Inflammatory macrophage treated with lipopolysaccharide for 4 hours (primary cell): ENCODE measurements at regions not wholly inside any gene's neighbourhood (a gene's known extent, or its start where the extent isn't known, plus 50 kb on each side); places are given as distances from the start of the nearest gene placed in this dataset.
"Not testable (repeated sequence)": the region's sequence is repeated elsewhere in the genome, so short reads cannot be mapped to it uniquely, and the experiment has no call there.

Source experiments
- DNase-seq: peaks from one replicate; pipeline ENCODE4 v3.0.0-alpha.2; 2020

DNA sequence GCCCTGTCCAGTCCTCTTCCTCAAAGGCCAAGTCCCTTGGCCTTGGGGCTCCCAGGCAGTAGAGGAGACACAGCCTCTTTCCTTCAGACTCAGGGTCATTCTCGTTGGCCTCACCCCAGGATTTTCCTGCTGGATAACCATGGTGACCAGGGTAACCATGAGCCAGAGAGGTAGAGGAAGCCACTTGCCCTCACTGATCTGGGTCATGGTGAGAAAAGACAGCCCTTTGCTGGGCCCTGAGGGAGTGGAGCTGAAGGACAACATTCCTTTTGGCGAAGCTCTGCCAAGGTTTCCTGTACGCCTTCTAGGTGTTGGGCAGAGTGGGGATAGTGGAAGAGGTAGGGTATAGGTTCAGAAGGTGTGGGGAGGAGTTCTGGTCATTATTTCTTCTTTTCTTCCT is 53.1 kb upstream of the WNT4 start:
- no peak for DNase-seq

- DNase-seq: no peak
Observed at GRCh38 chr1:22196641-22197040, 53.7 kb upstream of the WNT4 start.

- no peak for DNase-seq
Observed at GRCh38 chr1:22197644-22198043, 54.7 kb upstream of the WNT4 start.

- no peak for DNase-seq
Observed at GRCh38 chr1:22201023-22201422, 58.1 kb upstream of the WNT4 start.

DNA sequence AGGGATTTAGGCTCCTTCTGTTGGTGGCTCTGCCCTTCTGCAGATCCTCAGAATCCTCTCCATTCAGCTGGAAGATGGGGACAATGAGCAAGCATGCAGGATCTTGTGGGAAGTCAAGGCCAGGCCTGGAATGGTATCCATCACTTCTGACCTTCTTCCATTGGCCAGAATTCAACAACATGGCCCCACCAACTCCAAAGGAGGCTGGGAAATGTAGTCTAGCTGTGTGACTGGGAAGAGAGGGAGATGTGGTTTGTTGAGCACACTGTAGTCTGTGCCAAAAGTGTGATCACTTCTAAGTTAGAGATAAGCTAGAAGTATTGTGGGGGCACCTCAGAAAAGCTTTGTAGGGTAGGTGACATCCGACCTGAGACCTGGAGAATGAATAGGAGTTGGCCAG is 60.4 kb upstream of the WNT4 start:
- no peak for DNase-seq

DNA sequence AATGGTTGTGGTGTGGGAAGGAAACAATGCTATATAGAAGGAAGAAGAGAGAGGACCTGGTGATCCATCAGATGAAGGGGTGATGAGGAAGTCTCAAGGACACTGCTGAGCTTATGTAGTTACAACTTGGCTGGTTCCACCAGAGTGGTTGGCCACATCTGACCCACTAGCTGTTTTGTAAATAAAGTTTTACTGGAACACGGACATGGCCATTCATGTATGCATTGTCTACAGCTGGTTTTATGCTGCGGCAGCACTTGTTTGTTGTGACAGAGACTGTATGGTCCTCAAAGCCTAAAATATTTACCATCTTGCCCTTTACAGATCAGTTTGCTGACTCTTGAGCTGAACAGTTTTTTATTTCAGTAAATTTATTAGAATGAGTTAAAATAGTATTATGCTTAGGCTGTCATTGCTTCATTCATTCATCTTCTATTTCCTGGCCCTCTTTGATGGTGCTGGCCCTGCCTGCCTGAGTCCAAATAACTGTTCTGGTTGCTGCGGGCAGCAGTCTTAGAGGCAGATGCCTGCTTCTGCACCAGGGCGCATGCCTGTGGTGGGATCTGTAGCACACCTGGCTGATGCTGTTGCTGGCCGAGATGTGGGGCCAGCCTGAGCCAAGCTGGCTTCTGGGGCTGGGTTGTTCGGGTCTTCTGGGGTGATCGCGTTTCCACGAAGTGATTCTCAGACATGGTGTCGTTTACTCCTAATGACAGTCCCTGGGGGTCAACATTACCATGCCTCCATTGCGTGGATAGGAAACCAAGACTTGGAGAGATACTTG is 61.4 kb upstream of the WNT4 start:
- DNase-seq: no peak

GRCh38 chr1:22204989-22205913 is 62.4 kb upstream of the WNT4 start:
- no peak for DNase-seq

- no peak for DNase-seq
Observed at GRCh38 chr1:22206551-22207125, 63.7 kb upstream of the WNT4 start.

DNA sequence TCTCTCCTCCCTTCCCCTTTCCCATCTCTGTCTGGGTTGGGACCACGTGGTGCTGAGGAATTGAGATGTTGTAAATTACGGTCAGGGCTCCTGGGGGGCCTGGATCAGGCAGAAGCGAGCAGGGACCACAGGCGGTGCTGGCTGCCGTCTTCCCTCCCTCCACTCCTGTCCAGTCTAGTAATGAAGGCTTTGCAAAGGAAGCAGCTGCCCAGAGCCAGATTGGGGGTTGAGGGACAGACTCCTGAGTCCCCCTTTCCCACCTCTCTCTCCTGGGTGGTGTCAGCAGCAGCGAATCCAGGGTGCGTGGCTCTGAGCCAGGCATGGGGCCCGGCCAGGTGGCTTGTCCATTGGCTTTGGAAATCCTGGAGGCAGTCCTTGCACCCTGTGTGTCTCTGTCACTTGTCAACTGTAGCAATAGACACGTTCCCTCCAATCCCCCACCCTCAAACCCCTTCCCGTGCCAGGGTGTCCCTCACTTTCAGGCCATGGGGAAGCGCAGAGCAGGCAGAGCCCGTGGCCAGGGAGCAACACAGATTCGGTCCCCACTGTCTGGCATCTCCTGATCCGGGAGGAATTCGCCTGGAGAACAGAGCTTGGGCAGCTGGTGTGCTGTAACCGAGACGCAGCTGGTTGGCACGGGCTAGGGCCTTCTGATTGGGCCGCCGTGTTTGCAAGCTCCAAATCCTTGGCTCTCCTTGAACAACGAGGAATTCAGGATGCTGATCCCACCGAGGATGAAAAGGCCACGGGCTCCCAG is 64.8 kb upstream of the WNT4 start:
- DNase-seq: no peak

- DNase-seq: no peak
Observed at GRCh38 chr1:22208268-22208972, 65.5 kb upstream of the WNT4 start.

GRCh38 chr1:22208973-22209378 is 66.1 kb upstream of the WNT4 start:
- DNase-seq: no peak

DNA sequence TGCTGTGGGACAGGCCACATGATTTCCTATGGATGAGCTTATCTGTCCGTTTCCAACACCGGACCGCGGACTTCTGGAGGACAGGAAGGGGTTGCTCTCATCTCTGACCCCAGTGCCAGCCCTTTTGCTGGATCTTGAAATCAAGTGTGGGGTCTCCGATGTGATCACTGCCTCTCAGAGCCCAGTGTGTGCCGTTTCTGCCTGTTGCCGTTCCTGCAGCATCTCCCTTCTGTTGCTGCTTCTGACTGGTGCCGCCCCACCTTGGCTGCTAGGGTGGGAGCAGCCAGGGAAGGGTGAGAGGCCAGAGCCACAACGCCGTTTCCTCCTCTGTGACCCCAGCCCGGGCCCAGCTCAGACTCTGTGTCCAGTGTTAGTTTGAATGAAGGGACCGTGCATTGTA is 67.3 kb upstream of the WNT4 start:
- DNase-seq: no peak

- DNase-seq: no peak
Observed at GRCh38 chr1:22210636-22211035, 67.7 kb upstream of the WNT4 start.

DNA sequence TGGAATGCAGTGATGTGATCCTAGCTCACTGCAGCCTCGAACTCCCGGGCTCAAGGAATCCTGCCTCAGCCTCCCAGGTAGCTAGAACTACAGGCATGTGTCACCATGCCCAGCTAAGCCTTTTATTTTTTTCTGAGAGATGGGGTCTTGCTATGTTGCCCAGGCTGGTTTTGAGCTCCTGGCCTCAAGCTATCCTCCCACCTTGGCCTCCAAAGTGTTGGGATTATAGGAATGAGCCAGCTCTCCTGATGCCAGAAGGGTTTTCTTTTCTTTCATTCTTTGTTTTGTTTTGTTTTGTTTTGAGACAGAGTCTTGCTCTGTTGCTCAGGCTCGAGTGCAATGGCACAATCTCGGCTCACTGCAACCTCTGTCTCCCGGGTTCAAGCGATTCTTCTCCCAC is 68.6 kb upstream of the WNT4 start:
- not testable (repeated sequence) for DNase-seq

GRCh38 chr1:22212400-22213233 is 69.7 kb upstream of the WNT4 start:
- no peak for DNase-seq

DNA sequence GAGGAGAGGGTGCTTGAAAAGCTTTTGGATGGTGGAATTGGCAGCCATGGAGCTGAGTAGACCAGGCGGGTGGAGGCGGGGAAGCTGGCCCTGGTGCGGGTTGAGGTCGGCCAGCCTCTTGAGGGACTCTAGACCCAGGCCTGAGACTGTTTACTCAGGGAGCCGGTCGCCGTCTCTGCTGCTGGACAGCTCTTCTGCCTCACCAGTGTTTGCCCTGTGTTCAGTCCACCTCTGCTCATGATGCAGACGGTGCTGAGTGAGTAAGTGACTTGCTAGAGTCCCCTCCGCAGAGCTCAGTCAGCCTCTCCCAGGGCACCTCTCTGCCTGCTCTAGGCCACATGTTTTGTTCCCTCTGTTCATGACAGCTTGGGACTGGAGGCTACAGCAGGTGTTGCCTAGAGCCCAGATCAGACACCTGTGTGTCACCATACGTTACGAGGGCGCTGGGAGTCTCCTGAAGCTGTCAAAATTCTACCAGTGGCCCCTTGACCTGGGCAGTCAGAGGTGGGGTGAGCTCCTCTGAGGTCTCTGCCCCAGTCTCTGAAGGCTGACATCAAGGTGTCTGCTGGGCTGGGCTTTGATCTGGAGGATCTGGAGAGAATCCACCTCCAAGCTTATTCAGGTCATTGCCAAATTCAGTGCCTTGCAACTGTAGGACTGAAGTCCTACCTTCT is 73.5 kb upstream of the WNT4 start:
- DNase-seq: no peak

GRCh38 chr1:22216966-22217365 is 74.1 kb upstream of the WNT4 start:
- DNase-seq: no peak

DNA sequence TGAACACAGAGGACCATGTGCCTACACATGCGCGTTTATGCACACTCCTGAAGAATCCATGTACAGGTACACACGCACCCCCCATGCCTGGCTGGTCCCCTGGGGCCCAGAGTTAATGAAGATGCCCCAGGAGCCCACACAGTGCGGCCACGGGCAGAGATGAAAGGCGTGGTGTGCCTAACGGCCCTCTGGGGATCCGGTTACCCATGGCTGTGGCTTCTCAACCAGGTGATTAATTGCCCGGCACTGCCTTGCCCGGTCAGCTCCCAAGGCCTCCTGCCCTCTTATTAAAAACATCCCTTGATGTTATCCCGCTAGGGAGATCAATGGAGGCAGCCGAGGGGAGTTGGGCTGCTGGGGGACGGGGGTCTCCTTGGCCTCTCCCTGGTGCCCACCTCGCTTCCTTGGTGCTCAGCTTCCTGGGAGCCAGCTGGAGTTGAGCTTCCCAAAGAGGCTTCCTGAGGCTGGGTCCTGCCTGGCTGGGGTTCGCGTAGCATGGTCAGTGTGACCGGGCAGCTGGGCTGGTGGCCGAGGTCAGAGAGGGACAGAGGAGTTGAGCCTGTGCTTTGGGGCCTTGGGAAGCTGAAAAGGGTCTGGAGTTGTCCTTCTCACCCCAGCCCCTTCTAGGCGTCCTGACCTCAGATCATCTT is 75.0 kb upstream of the WNT4 start:
- DNase-seq: no peak

- no peak for DNase-seq
Observed at GRCh38 chr1:22218618-22219250, 75.8 kb upstream of the WNT4 start.
